ENCODE measurements at regions not wholly inside any gene's neighbourhood (a gene's known extent, or its start where the extent isn't known, plus 50 kb on each side); places are given as distances from the start of the nearest gene placed in this dataset.
A peak's percentile ranks its signal among the peaks of the same experiment; 100 is the strongest.

DNA sequence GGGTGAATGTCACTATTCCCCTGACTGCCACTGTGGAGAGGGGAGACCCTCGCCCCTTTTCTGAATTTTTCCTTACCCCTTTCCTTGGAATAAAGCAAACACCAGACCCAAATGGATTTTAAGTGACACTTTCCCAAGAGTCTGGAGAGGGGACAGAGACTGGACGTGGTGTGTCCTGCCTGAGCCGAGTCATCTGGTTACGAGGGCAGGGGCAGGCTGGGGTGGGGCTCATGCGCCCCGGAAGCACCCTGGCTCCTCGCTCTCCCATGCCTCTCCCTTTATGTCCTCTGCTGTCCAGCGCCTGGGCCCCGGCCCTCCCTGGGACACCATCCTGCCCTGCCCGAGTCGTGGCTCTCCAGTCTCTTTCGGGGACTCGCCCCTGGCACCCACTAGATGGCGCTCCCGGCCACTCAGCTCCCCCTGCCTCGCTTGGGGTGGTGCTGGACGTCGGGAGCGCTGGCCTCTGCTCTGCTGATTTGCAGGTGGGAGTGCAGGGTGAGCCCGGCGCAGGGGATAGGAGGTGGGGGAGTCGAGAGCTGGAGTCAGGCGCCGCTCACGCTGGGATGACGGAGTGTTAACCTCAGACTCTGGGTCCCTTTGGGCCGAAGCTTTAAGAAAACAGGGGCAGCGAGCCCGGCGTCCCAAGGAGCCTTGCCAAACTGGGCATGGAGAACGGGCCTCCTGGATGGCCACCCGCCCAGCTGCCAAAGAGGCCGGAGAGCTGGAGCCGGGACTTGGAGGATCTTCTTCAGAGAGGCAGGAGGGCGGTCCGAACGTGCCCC, 89.8 kb downstream of the RPS6KA4 start:
- H3K27ac ChIP-seq (ENCODE audit: low read depth, low read length): no peak overlapping the region
- no peaks in the 10 kb centered on the region for H3K36me3 ChIP-seq (ENCODE audit: control insufficient read depth, insufficient read depth, low read length)
- H3K27me3 ChIP-seq (ENCODE audit: control insufficient read depth, insufficient read depth, low read length): peaks cover 2% of the 10 kb centered on the region
- H3K4me1 ChIP-seq (ENCODE audit: control insufficient read depth, insufficient read depth, low read length): peaks cover 8% of the 10 kb centered on the region
- peak overlapping the region; percentile 67 for H3K4me3 ChIP-seq (ENCODE audit: low read length)
- H3K9ac ChIP-seq (ENCODE audit: low read length): peak overlapping the region; percentile 40

GRCh38 chr11:64449381-64450167, 90.6 kb downstream of the RPS6KA4 start:
- H3K36me3 ChIP-seq (ENCODE audit: control insufficient read depth, insufficient read depth, low read length): no peaks in the 10 kb centered on the region
- H3K9ac ChIP-seq (ENCODE audit: low read length): no peak overlapping the region
- H3K27ac ChIP-seq (ENCODE audit: low read depth, low read length): no peak overlapping the region

GRCh38 chr11:64450168-64450560, 91.2 kb downstream of the RPS6KA4 start:
- Histone ChIP-seq H3K4me1 (ENCODE audit: control insufficient read depth, insufficient read depth, low read length) (peaks cover 8% of the 10 kb centered on the region), H3K36me3 (ENCODE audit: control insufficient read depth, insufficient read depth, low read length) (no peaks in the 10 kb centered on the region), H3K4me3 (ENCODE audit: low read length) (no peak overlapping the region), H3K27ac (ENCODE audit: low read depth, low read length) (no peak overlapping the region), H3K27me3 (ENCODE audit: control insufficient read depth, insufficient read depth, low read length) (peaks cover 2% of the 10 kb centered on the region), H3K9ac (ENCODE audit: low read length) (no peak overlapping the region)

More at GRCh38 chr11:64449381-64450167, 90.6 kb downstream of the RPS6KA4 start:
- peaks cover 2% of the 10 kb centered on the region for H3K27me3 ChIP-seq (ENCODE audit: control insufficient read depth, insufficient read depth, low read length)
- H3K4me1 ChIP-seq (ENCODE audit: control insufficient read depth, insufficient read depth, low read length): peaks cover 8% of the 10 kb centered on the region
- peak overlapping the region; percentile 67 for H3K4me3 ChIP-seq (ENCODE audit: low read length)

- Histone ChIP-seq H3K27me3 (ENCODE audit: control insufficient read depth, insufficient read depth, low read length) (peaks cover 2% of the 10 kb centered on the region), H3K36me3 (ENCODE audit: control insufficient read depth, insufficient read depth, low read length) (no peaks in the 10 kb centered on the region), H3K4me3 (ENCODE audit: low read length) (no peak overlapping the region), H3K4me1 (ENCODE audit: control insufficient read depth, insufficient read depth, low read length) (peaks cover 8% of the 10 kb centered on the region), H3K9ac (ENCODE audit: low read length) (no peak overlapping the region), H3K27ac (ENCODE audit: low read depth, low read length) (no peak overlapping the region)
Observed at GRCh38 chr11:64451856-64452255, 92.9 kb downstream of the RPS6KA4 start.

GRCh38 chr11:64453466-64453865, 94.5 kb downstream of the RPS6KA4 start:
- H3K4me3 ChIP-seq (ENCODE audit: low read length): no peak overlapping the region
- H3K9ac ChIP-seq (ENCODE audit: low read length): no peak overlapping the region
- H3K27me3 ChIP-seq (ENCODE audit: control insufficient read depth, insufficient read depth, low read length): no peaks in the 10 kb centered on the region
- H3K4me1 ChIP-seq (ENCODE audit: control insufficient read depth, insufficient read depth, low read length): peaks cover 7% of the 10 kb centered on the region
- no peak overlapping the region for H3K27ac ChIP-seq (ENCODE audit: low read depth, low read length)
- H3K36me3 ChIP-seq (ENCODE audit: control insufficient read depth, insufficient read depth, low read length): no peaks in the 10 kb centered on the region

DNA sequence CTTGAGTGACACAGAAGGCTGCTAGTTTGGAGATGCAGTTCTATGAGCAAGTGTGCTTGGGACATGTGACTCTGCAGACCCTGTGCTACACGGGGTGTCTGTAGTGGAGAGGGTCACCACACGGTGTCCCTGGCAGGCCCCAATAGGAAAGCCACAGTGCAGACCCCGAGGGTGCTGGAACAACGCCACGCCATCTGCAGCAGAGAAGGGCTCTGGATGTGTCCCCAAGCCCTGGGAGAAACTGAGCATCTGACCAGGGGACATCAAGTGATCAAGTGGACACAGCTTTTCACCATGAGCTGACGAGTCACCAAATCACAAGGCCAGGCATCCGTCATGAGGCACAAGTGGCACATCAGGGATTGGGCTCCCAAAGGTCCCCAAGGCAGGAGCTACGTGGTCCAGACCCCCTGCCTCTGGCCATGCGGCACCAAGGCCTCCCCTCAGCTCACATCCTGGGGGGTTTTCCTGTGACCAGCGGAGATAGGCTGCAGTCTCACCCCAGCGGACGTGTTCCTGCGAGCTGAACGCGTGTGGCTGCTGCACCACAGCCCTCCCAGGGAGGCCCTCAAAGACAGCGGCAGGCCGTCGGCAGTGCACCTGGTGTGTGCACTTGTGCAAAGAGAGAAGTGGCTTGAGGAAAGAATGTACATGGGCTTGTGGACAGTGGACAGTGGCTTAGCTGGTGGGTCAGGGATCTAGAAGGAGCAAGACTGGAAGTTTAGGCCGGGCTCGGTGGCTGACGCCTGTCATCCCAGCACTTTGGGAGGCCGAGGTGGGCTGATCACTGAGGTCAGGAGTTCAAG, 96.7 kb downstream of the RPS6KA4 start:
- Histone ChIP-seq H3K27me3 (ENCODE audit: control insufficient read depth, insufficient read depth, low read length) (no peaks in the 10 kb centered on the region), H3K4me3 (ENCODE audit: low read length) (no peak overlapping the region), H3K36me3 (ENCODE audit: control insufficient read depth, insufficient read depth, low read length) (no peaks in the 10 kb centered on the region), H3K27ac (ENCODE audit: low read depth, low read length) (no peak overlapping the region), H3K4me1 (ENCODE audit: control insufficient read depth, insufficient read depth, low read length) (no peaks in the 10 kb centered on the region), H3K9ac (ENCODE audit: low read length) (no peak overlapping the region)

DNA sequence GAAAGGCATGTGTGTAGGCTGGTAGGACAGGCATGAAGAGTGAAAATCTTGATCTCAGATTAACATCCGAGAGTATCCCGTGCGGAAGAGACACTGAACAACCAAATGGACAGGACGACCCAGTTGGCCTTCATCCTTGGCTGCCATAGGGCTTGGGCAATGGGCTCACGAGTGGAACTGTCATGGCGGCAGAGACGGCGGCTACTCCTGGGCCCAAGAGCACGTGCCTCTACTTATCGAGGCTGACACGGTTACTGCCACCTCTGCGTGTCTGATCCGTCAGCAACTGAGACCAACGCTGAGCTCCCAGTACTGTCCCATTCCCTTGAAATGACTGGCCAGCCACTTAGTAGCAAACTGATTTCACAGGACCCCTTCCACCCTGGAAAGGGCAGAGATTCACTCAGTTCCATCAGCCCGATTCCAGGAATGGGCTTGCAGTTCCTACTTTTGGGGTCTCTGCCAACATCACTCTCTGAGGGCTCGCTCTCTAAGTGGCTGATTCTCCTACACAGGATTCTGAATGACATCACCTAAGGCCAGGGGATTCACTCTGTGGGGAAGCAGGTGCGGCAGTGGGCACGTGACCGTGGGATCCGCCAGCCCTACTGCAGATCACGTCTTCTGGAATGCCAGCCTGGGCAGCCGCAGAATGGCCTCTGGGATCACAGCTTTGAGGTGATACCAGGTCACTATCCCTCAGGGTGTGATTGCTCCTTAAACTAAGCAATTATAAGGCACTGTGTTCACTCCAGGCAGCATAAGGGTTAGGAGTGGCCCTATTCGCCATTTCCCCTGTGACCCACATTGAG, 97.8 kb downstream of the RPS6KA4 start:
- no peak overlapping the region for H3K4me3 ChIP-seq (ENCODE audit: low read length)
- H3K27me3 ChIP-seq (ENCODE audit: control insufficient read depth, insufficient read depth, low read length): no peaks in the 10 kb centered on the region
- no peak overlapping the region for H3K9ac ChIP-seq (ENCODE audit: low read length)
- H3K4me1 ChIP-seq (ENCODE audit: control insufficient read depth, insufficient read depth, low read length): no peaks in the 10 kb centered on the region
- H3K36me3 ChIP-seq (ENCODE audit: control insufficient read depth, insufficient read depth, low read length): no peaks in the 10 kb centered on the region
- no peak overlapping the region for H3K27ac ChIP-seq (ENCODE audit: low read depth, low read length)

DNA sequence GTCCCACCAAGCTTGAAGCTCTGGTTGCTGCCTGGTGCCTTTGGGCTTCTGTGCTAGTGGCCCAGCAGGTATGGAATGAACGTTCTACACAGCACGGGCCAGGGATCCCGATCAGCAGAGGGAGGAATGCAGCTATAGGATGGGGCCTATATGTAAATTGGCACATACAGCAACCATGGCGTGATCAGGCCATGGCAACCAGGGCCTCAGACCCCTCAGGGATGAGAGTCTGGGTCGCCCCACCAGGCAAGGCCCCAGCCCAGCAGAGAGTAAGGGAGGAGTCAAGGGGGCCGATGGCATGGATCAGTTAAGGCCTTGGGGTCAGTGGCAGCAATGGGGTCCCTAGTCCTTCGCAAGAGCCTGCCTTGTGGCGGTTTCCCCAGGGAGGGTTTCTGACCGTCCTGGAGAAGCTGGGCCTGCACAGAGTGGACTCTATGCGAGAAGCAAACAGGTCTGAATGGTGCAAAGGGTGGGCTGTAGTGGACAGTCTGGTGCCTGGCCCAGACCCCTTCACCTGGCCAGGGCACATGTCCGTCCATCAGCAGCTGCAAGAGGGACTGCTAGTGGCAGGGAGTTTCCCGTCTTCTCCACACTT, 98.2 kb upstream of the SLC22A11 start:
- H3K4me1 ChIP-seq (ENCODE audit: control insufficient read depth, insufficient read depth, low read length): no peaks in the 10 kb centered on the region
- no peak overlapping the region for H3K9ac ChIP-seq (ENCODE audit: low read length)
- no peaks in the 10 kb centered on the region for H3K36me3 ChIP-seq (ENCODE audit: control insufficient read depth, insufficient read depth, low read length)
- no peak overlapping the region for H3K4me3 ChIP-seq (ENCODE audit: low read length)
- no peaks in the 10 kb centered on the region for H3K27me3 ChIP-seq (ENCODE audit: control insufficient read depth, insufficient read depth, low read length)
- no peak overlapping the region for H3K27ac ChIP-seq (ENCODE audit: low read depth, low read length)

DNA sequence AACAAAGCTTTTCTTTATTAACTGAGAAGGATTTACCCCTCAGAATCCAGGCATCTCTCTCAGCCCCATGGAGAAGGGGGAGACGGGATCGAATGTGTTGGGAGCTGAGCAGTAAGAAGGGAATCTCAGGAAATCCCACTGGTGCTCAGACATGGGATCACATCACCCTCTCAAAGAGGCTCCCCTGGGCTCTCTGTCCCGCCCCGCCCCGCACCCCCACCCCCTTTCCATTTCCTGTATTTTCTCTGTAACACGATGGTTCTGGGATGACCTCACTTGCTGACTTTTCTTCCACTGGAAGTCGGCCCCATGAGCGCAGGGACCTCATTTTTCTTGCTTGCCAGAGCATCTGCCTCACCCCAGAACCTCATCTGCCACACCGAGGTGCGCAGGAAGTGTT, 96.7 kb upstream of the SLC22A11 start:
- Histone ChIP-seq H3K27ac (ENCODE audit: low read depth, low read length) (no peak overlapping the region), H3K27me3 (ENCODE audit: control insufficient read depth, insufficient read depth, low read length) (no peaks in the 10 kb centered on the region), H3K4me1 (ENCODE audit: control insufficient read depth, insufficient read depth, low read length) (no peaks in the 10 kb centered on the region), H3K36me3 (ENCODE audit: control insufficient read depth, insufficient read depth, low read length) (no peaks in the 10 kb centered on the region), H3K9ac (ENCODE audit: low read length) (no peak overlapping the region), H3K4me3 (ENCODE audit: low read length) (no peak overlapping the region)

GRCh38 chr11:64459609-64460008, 96.1 kb upstream of the SLC22A11 start:
- H3K9ac ChIP-seq (ENCODE audit: low read length): no peak overlapping the region
- no peak overlapping the region for H3K4me3 ChIP-seq (ENCODE audit: low read length)
- H3K27me3 ChIP-seq (ENCODE audit: control insufficient read depth, insufficient read depth, low read length): no peaks in the 10 kb centered on the region
- H3K27ac ChIP-seq (ENCODE audit: low read depth, low read length): no peak overlapping the region
- no peaks in the 10 kb centered on the region for H3K36me3 ChIP-seq (ENCODE audit: control insufficient read depth, insufficient read depth, low read length)
- no peaks in the 10 kb centered on the region for H3K4me1 ChIP-seq (ENCODE audit: control insufficient read depth, insufficient read depth, low read length)

DNA sequence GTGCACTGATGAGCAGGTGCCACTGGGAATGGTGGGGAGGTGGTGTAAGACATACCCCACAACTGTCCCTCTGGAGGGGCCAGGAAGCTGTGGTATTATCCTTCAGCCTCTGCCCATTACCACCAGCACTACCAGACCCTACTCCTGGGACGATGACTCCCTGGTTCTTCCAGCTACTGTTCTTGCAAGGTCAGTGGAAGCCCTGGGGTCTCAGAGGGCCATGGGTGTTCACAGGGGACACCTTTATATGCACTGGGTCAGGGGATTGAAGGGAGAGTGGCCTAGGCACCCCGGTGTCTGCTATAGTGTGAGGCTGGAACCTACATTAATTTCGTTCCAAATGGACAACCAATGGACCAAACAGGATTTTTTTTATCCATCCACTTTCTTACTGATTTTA, 94.7 kb upstream of the SLC22A11 start:
- Histone ChIP-seq H3K9ac (ENCODE audit: low read length) (no peak overlapping the region), H3K36me3 (ENCODE audit: control insufficient read depth, insufficient read depth, low read length) (no peaks in the 10 kb centered on the region), H3K4me3 (ENCODE audit: low read length) (no peak overlapping the region), H3K27me3 (ENCODE audit: control insufficient read depth, insufficient read depth, low read length) (no peaks in the 10 kb centered on the region), H3K27ac (ENCODE audit: low read depth, low read length) (no peak overlapping the region), H3K4me1 (ENCODE audit: control insufficient read depth, insufficient read depth, low read length) (no peaks in the 10 kb centered on the region)

Measured in rectal smooth muscle tissue (tissue), 1 donor.